HG03196 (cell line): ENCODE measurements at regions not wholly inside any gene's neighbourhood (a gene's known extent, or its start where the extent isn't known, plus 50 kb on each side); places are given as distances from the start of the nearest gene placed in this dataset.
"Not testable (repeated sequence)": the region's sequence is repeated elsewhere in the genome, so short reads cannot be mapped to it uniquely, and the experiment has no call there.

Source experiments
- ATAC-seq: cut with Tn5 transposase; IDR thresholded peaks from one replicate; pipeline ENCODE4 v1.9.1; 2021; ENCODE audit not compliant: unreplicated experiment

DNA sequence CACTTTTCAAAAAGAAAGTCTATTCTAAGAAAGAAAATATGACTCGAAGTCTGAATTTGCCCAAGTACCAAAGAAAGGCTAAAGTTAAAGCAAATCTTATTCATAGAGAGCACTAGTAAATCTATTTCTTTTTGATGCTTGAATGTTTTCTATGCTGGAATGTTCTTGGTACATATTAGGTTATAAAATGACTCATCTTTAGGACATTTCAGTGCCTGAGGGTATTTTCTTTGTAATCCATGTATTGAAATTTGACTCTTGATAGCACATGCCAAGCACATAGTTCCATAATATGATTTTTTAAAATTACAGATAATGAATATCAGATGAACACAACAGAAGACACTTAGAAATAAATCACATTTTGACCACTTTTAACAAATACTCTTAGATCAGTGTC, 232.8 kb downstream of the TRIML1 start:
- no peak for ATAC-seq

- ATAC-seq = no peak
Measured at GRCh38 chr4:188372829-188373228, 233.6 kb downstream of the TRIML1 start.

- no peak for ATAC-seq
Measured at GRCh38 chr4:188374871-188375270, 235.6 kb downstream of the TRIML1 start.

- ATAC-seq = no peak
Measured at GRCh38 chr4:188377816-188378215, 238.6 kb downstream of the TRIML1 start.

DNA sequence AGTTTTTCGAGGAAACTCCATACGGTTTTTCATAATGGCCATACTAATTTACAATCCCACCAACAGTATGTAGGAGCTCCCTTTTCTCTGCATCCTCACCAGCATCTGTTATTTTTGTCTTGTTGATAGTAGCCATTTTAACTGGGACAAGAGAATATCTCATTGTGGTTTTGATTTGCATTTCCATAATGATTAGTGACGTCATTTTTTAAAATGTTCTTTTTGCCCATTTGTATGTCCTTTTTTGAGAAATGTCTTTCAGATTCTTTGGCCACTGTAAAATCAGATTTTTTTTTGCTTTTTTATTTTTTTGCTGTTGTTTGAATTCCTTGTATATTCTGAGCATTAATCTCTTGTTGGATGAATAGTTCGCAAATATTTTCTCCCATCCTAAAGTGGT, 243.9 kb downstream of the TRIML1 start:
- ATAC-seq = no peak

- ATAC-seq = no peak
Measured at GRCh38 chr4:188387179-188387791, 248.0 kb downstream of the TRIML1 start.

GRCh38 chr4:188391349-188391748, 252.1 kb downstream of the TRIML1 start:
- not testable (repeated sequence) for ATAC-seq

DNA sequence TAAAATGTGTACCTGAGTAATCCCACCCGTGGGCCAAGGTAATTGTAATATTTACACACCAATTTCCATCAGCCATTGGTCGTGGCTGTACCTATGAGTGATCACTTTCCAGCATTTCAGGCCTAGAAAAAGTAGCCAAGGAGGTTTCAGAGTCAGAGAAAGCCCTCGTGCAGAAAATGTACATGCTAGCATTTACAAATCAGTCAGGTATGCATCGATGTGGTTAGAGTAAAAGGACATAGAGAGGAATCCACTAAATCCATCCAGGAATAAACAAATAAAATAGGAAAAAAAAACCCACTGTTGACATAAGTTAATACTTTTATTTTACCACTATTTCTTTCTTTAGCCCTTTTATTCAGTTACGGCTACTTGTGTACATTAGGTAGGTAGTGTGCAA, 256.8 kb downstream of the TRIML1 start:
- ATAC-seq = no peak

DNA sequence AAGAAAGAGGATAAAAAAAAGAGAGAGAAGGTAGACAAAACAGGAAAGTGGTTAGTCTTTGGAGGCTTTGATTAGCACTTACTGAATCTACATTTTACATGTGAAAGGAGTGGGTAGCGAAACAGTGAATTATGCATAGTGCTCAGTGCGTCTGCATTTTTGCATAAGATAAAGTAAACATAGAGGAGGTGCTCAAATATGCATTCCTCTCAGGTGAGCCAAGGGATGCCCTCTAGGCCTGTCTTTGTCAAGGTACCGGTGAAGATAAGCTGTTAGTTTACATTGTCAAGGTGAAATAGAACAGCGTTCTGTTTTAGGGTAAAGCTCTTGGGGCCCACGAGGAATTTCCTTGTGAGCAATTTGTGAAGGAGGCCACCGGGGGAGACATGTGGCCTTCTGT, 260.6 kb downstream of the TRIML1 start:
- no peak for ATAC-seq

DNA sequence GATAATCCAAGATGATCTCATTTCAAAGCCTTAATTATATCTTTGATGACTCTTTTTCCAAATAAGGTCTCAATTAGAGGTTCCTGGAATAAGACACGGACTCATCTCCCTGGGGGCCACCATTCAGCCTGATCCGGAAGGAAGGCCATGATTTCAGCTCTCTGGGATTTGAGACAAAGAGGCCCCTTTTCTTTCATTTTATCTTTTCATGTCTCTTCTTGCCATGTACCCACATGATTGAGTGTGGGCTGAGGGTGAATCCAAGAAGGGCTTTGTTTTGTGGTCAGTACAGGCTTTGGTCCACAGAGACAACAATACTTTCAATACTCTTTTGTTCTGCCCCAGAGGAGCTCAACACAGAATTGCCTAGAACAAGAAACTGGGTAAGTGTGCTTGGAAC, 261.2 kb downstream of the TRIML1 start:
- ATAC-seq = no peak

GRCh38 chr4:188403272-188403671, 264.0 kb downstream of the TRIML1 start:
- ATAC-seq = no peak

- not testable (repeated sequence) for ATAC-seq
Measured at GRCh38 chr4:188405071-188405835, 266.0 kb downstream of the TRIML1 start.

- ATAC-seq = no peak
Measured at GRCh38 chr4:188408244-188409030, 269.2 kb downstream of the TRIML1 start.

GRCh38 chr4:188409851-188410250, 270.6 kb downstream of the TRIML1 start:
- no peak for ATAC-seq

DNA sequence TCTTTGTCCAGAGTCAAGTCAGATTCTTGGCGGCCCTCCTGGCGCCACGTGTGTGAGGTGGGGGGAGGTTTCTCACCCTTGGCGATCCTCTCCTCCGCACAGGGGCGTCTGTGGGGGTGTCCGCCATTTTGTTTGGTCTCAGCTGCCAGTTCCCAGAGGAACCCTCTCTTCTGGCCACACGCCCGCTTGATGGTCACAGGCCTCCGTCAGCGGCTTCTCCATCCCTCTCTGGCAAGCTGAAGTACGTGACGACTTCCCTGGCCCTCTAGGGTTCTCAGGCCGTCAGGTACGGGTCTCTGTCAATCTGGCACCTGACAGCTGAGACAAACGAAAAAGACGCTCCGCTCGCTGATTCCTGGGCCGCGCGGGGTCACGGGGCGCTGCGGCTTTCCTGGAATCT, 272.6 kb downstream of the TRIML1 start:
- ATAC-seq = no peak

DNA sequence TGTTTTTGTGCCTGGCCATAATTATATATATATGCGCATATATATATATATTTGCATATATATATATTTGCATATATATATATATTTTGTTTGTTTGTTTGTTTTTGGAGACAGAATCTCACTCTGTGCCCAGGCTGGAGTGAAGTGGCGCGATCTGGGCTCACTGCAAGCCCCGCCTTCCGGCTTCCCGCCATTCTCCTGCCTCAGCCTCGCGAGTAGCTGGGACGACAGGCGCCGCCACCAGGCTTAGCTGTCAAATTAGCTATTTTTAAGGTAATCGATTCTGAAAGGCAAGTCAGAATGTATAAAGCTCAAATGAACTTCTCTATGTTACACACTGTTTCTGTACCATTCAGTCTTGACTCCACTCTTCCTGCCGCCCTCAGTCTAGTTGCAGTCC, 273.3 kb downstream of the TRIML1 start:
- ATAC-seq = no peak

- ATAC-seq = no peak
Measured at GRCh38 chr4:188414441-188414840, 275.2 kb downstream of the TRIML1 start.

GRCh38 chr4:188417181-188417580, 277.9 kb downstream of the TRIML1 start:
- ATAC-seq = no peak

- ATAC-seq = no peak
Measured at GRCh38 chr4:188423039-188423438, 283.8 kb downstream of the TRIML1 start.

DNA sequence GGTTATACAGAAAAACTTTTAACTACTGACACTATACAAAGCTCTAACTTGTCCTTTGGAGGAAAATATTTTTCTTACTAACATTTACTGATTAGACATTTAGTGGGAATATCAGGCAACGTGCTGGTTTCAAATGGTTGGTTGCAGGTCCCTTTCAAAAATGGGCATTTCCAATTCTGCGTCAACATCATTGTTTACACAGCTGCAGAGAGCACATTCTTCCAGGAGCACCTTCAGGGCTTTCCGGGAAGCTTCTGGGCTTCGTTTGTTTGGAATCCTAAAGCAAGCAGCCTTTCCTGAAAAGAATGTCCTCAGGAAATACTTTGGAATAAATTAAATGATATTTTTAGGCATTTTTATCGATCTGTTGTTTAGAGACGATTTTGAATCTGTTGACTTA, 289.7 kb downstream of the TRIML1 start:
- no peak for ATAC-seq

- no peak for ATAC-seq
Measured at GRCh38 chr4:188429965-188430364, 290.7 kb downstream of the TRIML1 start.

DNA sequence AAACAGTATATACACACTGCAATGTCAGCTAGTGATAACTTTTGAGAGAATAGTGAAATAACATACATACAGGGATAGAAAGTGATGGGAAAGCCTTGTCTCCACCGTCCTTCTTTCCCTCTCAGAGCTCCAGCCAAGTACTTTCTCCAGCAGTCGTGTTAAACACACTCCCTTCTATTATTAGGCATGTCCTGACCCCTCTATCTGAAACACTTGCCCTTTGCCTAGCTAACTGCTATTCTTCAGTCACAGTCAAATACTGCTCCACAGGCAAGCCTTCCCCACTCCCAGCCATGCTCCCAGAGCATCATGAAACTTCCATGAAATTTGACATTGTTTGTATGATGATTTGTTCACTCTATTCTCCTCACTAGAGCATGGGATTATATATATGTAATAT, 291.1 kb downstream of the TRIML1 start:
- ATAC-seq = no peak
